ENCODE measurements at regions not wholly inside any gene's neighbourhood (a gene's known extent, or its start where the extent isn't known, plus 50 kb on each side); places are given as distances from the start of the nearest gene placed in this dataset.

DNA sequence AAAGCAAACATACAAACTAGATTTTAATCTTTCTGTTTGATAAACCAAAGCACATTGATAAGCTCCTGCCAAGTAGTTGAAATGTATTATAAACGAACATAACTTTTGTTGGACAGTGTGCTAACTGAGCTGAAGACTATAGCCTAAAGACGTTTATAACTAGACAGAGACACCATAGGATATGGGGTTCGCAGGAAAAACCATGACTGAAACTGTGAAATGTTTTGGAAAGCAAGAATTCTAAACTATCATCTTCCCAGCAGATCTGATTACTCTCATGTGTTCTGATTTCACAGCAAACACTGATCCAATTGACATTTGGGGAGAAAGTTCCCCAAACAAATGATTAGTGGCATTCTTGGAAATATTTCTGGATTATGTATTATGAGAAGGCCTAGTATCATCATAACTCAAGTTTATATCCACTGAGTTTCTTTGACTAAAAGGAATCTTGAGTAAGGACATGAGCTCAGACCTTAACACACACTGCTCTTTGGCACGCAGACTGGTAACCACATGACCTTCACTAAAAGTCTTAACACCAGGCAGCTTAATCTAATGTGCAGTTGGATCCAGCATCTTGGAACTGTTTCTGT lies 375.2 kb downstream of the ZNF608 start:
- Histone ChIP-seq H3K27ac (peak overlapping the region in 1 of 21 experiments; percentile 30), H3K4me3 (no peak overlapping the region)

GRCh38 chr5:124370601-124371000 lies 375.8 kb downstream of the ZNF608 start:
- H3K27ac ChIP-seq, result peak overlapping the region in 1 of 21 experiments; percentile 30
- H3K4me3 ChIP-seq, result no peak overlapping the region

DNA sequence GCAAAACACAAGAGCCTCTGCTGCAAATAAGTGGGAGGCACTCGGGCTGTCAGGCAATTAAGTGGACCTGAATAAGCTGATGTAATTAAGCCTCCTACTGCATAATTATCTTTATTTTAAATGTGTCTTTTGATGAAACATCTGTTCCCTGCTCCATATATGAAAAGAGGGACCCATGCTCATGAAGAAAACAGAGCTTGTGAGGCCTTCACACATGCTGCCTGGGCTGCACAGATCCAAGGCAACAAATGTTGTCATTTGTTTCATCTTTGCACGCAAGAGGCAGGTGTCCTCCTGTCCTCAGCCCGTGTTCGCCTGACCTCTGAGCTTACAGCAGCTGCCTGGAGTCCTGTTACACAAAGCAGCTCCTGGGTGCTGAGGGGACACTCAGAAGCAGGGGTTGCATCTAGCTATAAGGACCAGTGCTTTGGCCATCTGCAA lies 381.1 kb downstream of the ZNF608 start:
- H3K4me3 ChIP-seq, result no peak overlapping the region
- no peak overlapping the region for H3K27ac ChIP-seq

- no peak overlapping the region for H3K27ac ChIP-seq
- H3K4me3 ChIP-seq, result no peak overlapping the region
Measured at GRCh38 chr5:124355928-124356327, 390.5 kb downstream of the ZNF608 start.

- Histone ChIP-seq H3K4me3 (no peak overlapping the region), H3K27ac (no peak overlapping the region)
Measured at GRCh38 chr5:124353016-124353415, 393.4 kb downstream of the ZNF608 start.

GRCh38 chr5:124352312-124352711 lies 394.1 kb downstream of the ZNF608 start:
- Histone ChIP-seq H3K4me3 (no peak overlapping the region), H3K27ac (no peak overlapping the region)

DNA sequence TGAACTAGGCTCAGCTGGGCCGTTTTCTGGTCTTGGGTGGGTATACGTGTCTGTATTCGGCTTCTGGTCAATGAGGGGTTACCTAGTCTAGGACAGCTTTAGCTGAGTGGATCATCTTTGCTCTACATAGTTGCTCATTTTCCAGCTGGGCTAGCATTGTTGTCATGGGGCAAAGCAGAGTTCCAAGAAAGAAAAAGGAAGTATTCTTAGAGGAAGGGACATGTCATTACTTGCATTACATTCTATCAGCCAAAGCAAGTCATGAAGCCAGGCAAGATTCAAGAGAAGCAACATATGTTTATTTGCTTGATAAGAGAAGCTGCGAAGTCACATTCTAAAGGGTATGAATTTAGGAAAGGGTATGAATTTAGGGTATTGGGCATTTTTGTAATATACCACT lies 396.5 kb downstream of the ZNF608 start:
- H3K27ac ChIP-seq, result no peak overlapping the region
- H3K4me3 ChIP-seq, result no peak overlapping the region

DNA sequence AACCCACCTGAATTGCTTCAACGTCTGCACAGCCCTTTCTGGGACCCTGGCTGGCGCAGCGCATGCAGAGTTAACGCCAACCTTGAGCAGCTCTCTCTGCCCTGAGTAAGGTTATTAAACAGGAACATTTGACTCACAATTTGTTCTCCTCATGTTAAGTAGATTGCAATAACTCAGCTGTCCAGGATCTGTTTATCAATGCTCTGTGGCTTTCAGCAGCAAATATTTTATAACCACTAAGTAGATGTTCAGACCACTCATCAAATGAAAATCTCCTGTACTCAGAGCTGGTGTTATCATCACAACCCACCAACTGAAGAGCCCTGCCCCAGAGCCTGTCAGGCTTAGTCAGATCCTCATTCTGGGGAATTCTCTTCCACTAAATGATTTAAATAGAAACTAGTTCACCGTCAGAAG lies 403.0 kb downstream of the ZNF608 start:
- Histone ChIP-seq H3K27ac (no peak overlapping the region), H3K4me3 (no peak overlapping the region)

DNA sequence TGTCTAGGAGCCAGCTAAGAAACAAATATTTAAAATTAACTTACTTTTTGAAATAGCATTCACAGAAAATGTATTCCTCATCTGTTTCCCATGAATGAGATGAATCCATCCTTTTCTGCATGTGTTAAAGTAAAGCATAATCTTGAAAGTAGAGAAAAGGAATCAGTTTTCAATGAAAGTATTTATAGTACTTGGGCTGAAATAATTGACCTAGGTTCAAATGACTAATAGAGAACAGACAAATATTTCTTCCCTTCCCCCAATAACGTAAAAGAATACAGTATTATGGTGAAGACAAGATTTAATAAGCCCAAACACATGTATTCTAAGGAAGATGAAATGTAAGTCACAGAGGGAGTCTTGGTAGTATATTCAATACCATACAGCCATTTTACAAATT lies 403.5 kb downstream of the ZNF608 start:
- Histone ChIP-seq H3K4me3 (no peak overlapping the region), H3K27ac (no peak overlapping the region)

GRCh38 chr5:124342584-124342983 lies 403.9 kb downstream of the ZNF608 start:
- Histone ChIP-seq H3K27ac (no peak overlapping the region), H3K4me3 (no peak overlapping the region)

DNA sequence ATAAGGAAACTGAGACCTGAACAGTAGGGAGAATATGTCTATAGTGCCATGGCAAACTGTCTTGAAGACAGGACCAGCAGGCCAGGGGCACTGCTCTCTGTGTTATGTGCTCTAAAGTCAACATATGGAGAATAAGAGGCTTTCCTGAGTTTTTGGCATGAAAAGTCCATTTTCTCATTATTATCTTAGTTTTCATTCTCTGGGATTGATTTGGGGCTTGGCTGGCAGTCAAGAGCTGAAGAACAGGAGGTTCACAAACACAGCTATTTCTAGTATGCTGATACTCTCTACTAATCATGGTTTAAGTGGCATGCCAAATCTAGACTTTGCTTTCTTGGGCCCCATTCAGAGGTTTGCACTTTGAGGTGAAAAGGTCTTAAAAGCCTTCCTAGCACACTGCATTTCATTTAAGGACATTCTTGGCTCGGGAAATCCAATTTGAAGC lies 404.4 kb downstream of the ZNF608 start:
- H3K27ac ChIP-seq, result no peak overlapping the region
- H3K4me3 ChIP-seq, result no peak overlapping the region

- peak overlapping the region in 2 of 21 experiments; percentile 21 to 44 for H3K27ac ChIP-seq
Measured at GRCh38 chr5:124341066-124341858, 405.2 kb downstream of the ZNF608 start.

GRCh38 chr5:124337996-124338395 lies 408.4 kb downstream of the ZNF608 start:
- Histone ChIP-seq H3K27ac (no peak overlapping the region), H3K4me3 (no peak overlapping the region)

More at GRCh38 chr5:124341066-124341858, 405.2 kb downstream of the ZNF608 start:
- no peak overlapping the region for H3K4me3 ChIP-seq

DNA sequence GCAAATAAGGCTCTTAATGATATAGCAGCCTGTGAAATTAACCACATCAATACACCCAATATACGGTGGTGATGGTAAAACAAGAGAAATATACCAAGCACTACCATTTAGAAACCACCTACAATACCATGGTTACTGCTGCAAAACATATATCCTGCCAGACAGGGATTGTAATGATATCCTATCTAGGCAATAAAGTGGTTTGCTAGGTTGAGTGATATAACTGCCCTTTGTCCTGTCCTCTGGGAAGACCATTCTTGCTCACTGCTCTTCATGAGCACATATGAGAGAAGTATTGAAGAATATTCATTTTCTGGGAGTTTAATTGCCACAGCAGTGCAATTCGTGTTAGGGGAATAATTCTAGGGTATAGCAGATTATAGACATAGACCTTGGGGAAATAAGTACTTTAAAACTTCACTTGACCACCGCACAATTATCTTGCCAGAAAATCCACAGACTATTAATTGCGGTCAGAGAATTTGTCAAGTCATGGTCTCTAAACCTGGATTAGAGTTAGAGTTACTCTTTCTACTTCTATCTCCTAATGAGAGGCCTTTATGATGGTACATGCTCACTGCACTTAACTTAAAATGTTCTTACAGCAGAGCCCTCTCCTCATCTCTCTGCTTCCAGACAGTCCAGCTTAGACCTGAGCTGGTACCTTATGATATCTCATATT lies 413.0 kb downstream of the ZNF608 start:
- Histone ChIP-seq H3K4me3 (no peak overlapping the region), H3K27ac (no peak overlapping the region)

DNA sequence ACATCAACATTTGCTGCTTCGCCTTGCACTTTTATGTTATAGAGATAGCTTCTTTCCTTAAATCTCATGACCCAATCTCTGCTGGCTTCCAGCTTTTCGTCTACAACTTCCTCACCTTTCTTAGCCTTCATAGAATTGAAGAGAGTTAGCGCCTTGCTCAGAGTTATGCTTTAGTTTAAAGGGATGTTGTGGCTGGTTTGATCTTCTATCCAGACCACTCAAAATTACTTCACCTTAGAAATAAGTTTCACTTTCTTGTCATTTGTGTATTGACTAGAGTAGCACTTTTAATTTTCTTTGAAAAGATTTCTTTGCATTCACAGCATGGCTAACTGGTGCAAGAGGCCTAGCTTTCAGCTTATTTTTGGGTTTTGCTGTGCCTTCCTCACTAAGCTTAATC lies 414.2 kb downstream of the ZNF608 start:
- no peak overlapping the region for H3K4me3 ChIP-seq

DNA sequence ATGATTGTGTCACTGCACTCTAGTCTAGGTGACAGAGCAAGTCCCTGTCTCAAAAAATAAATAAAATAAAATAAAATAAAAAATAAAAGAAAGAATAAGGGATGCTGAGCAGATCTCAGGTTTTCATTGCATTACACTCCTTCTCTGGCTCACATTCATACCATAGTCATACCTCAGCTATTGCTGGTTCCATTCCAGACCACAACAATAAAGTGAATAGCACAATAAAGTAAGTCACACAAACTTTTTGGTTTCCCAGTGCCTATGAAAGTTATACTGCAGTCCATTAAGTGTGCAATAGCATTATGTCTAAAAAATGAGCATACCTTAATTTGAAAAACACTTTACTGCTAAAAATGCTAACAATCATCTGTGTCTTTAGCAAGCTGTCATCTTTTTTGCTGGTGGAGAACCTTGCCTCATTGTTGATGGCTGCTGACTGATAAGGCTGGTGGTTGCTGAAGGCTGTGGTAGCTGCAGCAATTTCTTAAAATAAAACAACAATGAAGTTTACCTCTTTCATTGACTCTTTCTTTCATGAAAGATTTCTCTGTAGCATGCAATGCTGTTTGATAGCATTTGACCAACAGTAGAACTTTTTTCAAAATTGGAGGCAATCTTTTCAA lies 415.7 kb downstream of the ZNF608 start:
- Histone ChIP-seq H3K27ac (no peak overlapping the region), H3K4me3 (no peak overlapping the region)

More for the DNA sequence above, 414.2 kb downstream of the ZNF608 start:
- no peak overlapping the region for H3K27ac ChIP-seq

DNA sequence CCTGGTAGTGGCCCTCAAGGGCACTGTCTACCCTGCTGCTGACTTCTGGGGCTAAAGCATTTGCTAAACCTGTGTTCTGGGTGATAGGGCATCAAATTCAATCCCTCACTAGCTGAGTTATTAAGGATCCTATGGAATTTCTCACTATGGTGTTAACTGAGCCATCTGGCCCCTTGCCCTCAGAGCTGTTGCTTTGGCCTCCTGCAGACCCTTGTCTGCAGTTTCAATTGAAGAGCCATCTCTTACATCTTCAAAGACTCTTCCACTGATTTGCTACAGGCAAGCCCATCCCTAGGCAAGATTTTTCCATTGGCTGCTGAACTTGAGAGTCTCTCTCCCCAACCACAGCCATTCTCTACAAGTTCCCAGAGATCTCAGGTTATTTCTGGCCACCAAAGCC lies 418.2 kb downstream of the ZNF608 start:
- Histone ChIP-seq H3K4me3 (no peak overlapping the region), H3K27ac (no peak overlapping the region)

DNA sequence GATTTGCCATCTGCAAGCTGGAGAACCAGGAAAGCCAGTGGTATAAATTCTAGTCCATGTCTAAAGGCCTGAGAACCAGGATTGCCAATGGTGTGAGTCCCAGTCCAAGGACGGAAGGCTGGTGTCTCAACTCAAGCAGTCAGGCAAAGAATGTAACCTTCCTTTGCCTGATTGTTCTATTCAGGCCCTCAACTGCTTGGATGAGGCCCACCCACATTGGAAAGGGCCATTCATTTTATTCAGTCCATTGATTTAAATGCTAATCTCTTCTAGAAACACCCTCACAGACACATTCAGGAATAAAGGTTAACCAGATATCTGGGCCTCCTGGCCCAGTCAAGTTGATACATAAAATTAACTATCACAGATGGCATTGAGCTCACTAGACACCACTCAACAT lies 427.8 kb downstream of the ZNF608 start:
- no peak overlapping the region for H3K4me3 ChIP-seq
- H3K27ac ChIP-seq, result no peak overlapping the region

DNA sequence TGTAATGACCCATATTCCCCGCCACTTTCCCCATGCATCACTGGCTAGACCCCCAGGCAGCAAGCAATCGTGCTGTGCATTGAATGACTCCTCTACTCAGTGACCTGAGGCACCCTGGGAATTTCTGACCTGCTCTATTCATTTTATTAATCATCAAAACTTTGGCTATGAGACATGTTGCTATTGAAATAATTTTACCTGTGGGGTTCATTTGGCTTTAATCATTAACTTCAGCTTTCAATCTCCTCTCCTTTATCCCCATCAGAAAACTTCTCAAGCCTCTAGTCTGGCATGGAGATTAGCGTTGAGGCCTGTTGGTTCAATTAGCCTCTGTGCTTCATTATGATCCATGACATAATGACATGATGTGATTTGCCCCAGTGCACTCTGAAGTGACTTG lies 429.0 kb downstream of the ZNF608 start:
- no peak overlapping the region for H3K27ac ChIP-seq
- H3K4me3 ChIP-seq, result no peak overlapping the region

DNA sequence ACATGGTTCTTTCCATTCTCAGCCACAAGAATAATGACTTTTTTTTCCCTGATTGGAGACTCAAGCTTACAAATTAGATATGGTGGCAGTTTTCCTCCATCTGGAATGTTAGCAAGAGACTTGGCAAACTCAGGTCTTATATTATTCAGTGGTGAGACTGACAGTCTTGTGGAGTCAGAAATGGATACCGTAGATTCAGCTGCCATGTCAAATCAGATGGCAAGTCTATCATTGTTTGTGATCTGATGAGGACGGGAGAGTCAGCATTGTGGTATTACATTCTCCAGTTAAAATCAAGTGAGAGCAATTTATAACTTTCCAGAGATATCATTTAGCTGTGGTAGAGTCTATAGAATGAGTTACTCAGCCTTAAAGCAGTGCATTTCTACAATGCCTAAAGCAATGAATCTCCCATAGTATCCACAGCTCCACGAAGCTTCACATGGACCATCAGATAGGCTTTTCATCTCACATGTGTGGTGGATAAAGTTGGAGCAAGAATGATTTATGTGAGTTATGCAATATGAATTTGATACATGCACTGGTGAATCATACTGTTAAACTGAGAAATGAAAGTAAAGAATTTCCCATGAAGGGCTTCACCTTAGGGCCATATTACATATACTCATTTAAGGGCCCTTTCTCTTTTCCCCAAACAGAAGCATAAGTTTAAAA lies 430.6 kb downstream of the ZNF608 start:
- Histone ChIP-seq H3K4me3 (no peak overlapping the region), H3K27ac (no peak overlapping the region)

Data from skin epidermis (tissue), 12 donors.